Activated CD4-positive, CD25-positive, alpha-beta regulatory T cell (primary cell): ENCODE measurements at regions not wholly inside any gene's neighbourhood (a gene's known extent, or its start where the extent isn't known, plus 50 kb on each side); places are given as distances from the start of the nearest gene placed in this dataset.
"Not testable (repeated sequence)": the region's sequence is repeated elsewhere in the genome, so short reads cannot be mapped to it uniquely, and the experiment has no call there.

Experiments
- DNase-seq, 4 experiments: peaks; one replicate each; lab custom pipeline; 2025; lab: John Stamatoyannopoulos, UW

- no peak for DNase-seq
Observed at GRCh38 chr11:116373104-116373944, 399.5 kb downstream of the BUD13 start.

DNA sequence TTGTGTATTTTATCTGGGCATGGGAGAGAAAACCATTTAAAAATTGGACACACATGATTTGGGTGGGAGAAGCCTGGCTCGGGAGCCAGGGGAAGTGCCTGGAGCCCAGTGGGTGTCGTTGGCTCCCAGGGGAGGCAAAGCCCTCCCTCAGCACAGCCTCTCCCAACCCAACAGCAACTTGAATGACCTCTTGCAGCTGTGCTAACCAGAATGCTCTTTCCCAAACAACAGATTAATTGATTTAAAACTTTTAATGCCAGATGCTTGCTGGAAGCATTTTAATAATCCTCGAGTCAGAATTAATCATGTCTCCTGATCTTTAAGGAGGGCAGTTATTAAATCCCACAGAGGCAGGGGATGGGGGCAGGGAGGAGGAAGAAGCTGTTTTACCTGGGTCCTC, 401.6 kb downstream of the BUD13 start:
- DNase-seq, result no peak

DNA sequence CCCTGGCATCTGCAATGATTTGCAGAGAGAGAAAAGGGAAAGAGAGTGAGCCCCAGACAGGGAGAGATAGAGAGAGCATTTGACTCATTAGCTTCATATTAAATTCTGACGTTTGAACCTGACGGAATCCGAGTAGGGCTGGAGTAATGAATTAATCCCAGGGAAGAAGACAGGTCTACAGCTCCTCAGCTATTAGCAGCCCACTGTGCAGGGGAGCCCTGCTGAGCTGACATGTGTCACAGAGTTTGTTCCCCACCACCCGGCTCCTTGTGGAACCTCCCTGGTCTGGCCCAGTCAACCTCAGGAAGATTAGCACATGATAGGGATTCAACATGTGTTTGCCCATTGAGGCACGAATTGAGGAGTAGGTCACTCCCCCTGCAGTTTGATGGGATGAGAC, 404.0 kb downstream of the BUD13 start:
- DNase-seq, result no peak

- no peak for DNase-seq
Observed at GRCh38 chr11:116366980-116367645, 405.7 kb downstream of the BUD13 start.

- no peak for DNase-seq
Observed at GRCh38 chr11:116366451-116366850, 406.3 kb downstream of the BUD13 start.

GRCh38 chr11:116364925-116365324, 407.9 kb downstream of the BUD13 start:
- DNase-seq, result not testable (repeated sequence)

DNA sequence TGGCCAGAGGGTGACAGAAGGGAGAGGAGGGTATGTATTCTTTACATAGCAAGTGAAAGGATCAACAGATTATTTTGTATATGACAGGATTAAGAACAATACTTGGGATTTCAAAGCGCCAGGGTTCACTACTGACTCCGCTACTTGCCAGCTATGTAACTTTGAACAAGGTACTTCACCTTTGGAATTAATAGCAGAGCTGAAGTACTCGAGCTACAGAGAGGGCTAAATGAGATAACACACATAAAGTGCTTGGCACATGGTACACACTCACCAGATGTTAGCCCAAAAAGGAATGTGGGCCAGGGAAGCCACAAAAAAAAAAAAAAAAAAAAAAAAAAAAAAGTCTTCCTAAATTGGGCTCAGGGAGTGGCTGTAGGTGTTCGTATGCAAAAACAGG, 408.4 kb downstream of the BUD13 start:
- no peak for DNase-seq

DNA sequence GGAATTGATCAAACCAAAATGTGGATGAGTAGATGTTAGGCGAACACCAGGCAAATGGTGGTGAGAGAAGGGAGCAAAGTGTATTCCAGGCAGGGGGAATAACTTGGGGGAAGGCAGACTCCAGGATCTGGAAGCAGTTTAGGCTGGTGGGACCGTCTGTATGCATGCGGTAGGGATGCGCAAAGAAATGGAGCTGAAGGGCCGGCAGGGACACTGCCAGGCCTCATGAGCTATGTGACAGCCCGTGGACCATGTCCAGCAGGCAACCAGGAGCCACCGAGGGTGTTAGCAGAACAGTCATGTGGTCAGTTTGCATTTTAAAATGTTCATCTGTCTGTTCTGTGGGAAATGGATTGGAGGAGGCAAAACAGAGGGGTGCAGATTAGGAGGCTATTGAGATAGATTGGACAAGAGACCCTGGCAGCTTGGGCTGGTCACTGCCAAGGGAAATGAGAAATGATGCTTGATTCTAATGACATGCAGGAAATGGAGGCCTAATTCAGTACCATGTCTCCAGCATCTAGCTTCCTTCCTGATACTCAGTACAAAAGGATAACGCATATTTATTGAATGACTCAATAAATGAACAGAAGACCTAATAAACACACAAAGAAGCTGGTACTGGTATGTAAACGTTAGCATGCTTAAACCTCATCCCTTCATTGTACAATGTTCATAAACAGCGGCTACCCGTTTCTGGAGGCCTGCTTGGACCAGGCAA, 412.4 kb downstream of the BUD13 start:
- DNase-seq, result no peak

- DNase-seq, result no peak
Observed at GRCh38 chr11:116357784-116358544, 414.8 kb downstream of the BUD13 start.

DNA sequence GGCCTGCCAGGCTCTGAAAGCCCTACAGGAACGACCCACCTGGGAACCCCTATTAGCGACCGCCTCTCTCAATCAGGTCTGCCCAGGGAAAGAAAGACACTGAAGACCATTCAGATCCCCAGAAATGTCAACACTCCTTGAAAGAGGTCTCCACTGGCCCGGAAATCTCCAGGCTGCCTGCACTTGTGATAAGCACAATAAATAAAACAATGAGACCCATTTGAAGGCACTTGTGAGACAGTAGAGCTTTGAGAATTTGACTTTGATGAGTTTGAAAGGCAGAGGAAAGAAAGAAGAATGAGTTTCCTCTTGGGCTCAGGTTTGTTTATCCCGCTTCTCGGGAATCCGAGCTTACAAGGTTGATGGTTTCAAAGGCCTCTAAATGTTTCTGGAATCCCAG, 416.3 kb downstream of the BUD13 start:
- no peak for DNase-seq

- DNase-seq, result no peak
Observed at GRCh38 chr11:116355104-116355503, 417.7 kb downstream of the BUD13 start.

DNA sequence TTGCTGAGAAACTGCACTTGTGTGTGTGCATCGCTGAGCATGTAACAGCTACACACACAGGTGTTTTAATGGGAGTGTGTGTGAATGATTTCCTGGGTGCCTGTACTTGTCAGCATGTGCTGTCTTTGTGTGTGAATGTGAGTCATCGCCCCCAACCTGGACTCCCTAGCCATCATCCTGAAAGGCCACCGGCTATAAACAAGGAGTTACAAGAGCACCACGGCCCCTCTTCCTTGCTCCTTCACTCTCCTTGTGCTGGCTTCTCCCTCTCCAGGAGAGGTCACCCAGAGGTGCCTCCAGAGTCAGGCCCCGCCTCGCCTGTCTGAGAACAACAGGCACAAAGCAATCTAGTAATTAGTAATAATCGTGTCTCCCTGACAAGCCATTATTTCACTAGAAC, 419.2 kb downstream of the BUD13 start:
- no peak for DNase-seq

DNA sequence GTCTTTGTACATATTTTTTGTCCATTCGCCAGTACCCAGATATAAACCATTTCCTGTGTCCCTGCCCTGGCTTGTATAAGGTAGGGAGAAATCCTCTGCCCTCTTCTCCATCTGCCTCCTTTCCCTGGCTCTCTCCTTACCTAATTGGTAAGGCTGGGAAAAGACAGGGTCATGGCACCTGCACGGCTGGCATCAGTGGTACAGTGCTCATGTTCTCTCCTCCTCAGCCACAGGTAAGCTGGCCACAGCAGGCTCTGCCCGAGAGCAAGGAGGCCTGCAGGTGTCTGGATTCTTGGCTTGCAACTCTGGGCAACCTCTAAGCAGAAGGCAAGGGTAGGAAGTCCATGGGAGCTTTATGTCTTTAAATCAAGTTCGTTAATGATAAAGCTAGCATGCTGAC, 419.9 kb downstream of the BUD13 start:
- DNase-seq, result no peak

DNA sequence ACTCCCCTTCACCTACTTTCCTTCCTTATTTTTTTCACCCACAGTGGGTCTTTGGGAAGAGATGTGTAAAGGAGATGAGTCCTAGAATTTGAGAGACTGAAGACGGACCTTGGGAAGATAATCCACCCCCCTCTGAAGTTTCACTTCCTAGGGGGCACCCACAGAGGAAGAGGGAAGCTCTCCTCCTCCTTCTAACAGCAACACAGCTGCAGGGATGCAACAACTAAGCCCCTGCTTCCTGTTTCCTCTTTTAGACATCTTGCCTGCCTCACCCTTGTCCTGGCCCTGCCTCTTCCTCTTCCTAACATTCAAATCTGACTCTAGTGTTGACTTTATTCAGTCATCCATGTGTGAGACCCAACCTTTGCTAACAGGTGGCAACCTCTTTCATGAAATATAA, 424.6 kb downstream of the BUD13 start:
- DNase-seq, result no peak

DNA sequence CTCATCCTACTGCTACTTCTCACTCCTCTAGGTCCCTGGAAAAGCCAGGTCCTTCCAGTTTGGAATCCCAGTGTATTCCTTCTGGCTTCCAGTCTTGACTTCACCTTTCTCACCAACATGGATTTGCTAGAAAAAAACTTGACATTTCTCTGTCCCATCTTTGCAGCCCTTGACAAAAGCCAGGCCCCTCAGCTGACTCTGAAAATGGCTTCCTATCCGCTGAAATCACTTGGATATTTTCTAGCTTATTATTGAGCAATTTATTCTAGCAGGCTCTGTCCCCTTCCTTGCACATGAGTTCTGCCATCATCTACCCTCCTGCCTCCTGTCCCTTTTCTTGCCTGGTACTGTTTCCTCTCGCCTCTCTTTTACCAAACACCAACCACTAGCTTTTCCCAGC, 427.2 kb downstream of the BUD13 start:
- DNase-seq, result no peak

DNA sequence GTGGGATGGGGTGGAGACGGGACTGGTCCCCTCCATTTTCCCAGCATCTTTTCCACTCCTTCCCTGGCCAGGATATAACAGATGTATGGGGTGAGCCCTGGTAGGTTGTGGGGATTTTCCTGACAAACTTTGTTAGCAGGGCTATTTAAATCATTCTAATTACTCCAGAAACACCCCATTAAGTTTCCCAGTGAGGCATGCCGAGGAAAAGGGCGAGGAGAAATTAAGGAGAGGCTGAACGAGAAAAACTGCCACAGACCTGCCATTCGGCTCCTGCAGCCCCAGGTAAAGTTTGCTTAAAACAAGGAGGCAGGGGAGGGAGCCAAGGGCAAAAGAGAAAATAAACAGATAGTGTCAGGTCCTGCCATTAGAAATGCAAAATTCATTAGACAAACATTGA, 428.2 kb downstream of the BUD13 start:
- no peak for DNase-seq

DNA sequence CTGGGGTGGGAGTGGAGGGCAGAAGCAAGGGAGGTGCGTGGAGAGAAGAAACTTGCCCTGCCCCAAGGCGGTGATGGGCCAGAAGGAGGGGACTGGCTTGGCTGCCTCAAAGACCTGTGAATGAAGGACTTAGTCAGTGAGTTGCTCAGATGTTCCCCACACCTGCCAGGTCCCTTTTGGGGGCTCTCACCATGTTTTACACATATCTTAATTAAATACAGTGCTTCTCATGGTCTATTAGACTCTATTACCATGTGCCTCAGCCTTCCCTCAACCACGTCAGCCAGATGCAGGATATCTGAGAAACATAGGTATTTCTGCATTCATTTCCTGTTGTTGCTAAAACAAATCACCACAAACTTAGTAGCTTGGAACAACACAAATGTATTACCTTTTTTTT, 429.5 kb downstream of the BUD13 start:
- DNase-seq, result no peak

- DNase-seq, result no peak
Observed at GRCh38 chr11:116342148-116342547, 430.6 kb downstream of the BUD13 start.

GRCh38 chr11:116339306-116340098, 433.3 kb downstream of the BUD13 start:
- DNase-seq, result no peak

DNA sequence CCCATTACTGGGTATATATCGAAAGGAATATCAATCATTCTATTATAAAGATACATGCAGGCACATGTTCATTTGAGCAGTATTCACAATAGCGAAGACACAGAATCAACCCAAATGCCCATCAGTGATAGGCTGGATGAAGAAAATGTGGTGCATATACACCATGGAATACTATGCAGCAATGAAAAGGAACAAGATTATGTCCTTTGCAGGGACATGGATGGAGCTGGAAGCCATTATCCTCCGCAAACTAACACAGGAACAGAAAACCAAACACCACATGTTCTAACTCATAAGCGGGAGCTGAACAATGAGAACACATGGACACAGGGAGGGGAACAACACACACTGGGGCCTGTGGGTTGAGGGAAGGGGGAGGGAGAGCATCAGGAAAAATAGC, 434.3 kb downstream of the BUD13 start:
- not testable (repeated sequence) for DNase-seq

GRCh38 chr11:116336540-116336939, 436.2 kb downstream of the BUD13 start:
- DNase-seq, result no peak
